Keratinocyte (primary cell): ENCODE measurements at regions not wholly inside any gene's neighbourhood (a gene's known extent, or its start where the extent isn't known, plus 50 kb on each side); places are given as distances from the start of the nearest gene placed in this dataset.

Experiments used
- DNase-seq: peaks from one replicate; pipeline ENCODE4 v3.0.0-alpha.2; 2011; ENCODE audit warnings: low read depth, missing footprints, low spot score
- FAIRE-seq: peaks from 2 replicates; lab custom pipeline; 2011; peaks lifted over from hg19 to GRCh38; lab: Jason Lieb, UNC
- H2AFZ ChIP-seq: 2 replicates; pipeline ENCODE4 v1.6.0; 2012; ENCODE audit warnings: low read length, control low read depth, inconsistent platforms; ENCODE audit not compliant: control insufficient read depth
- H3K27ac ChIP-seq: 2 replicates; pipeline ENCODE4 v1.5.1; 2011; ENCODE audit warnings: low read length; ENCODE audit not compliant: control insufficient read depth, insufficient read depth
- H3K27me3 ChIP-seq: 3 replicates; pipeline ENCODE4 v1.6.0; 2011; ENCODE audit warnings: low read length; ENCODE audit not compliant: control insufficient read depth, insufficient read depth; ENCODE audit errors: extremely low read depth
- H3K36me3 ChIP-seq, 2 experiments: 2 replicates in 1 of 2; 3 replicates in 1 of 2; pipeline ENCODE4 v1.5.1; 2011; ENCODE audit warnings: low read length in 2 of 2, mild to moderate bottlenecking in 1 of 2; ENCODE audit not compliant: control insufficient read depth in 2 of 2, insufficient read depth in 2 of 2; ENCODE audit errors: extremely low read depth in 1 of 2
- H3K4me1 ChIP-seq: 3 replicates; pipeline ENCODE4 v1.5.1; 2011; ENCODE audit warnings: low read length; ENCODE audit not compliant: control insufficient read depth, insufficient read depth; ENCODE audit errors: extremely low read depth
- H3K4me2 ChIP-seq: 3 replicates; pipeline ENCODE4 v1.6.0; 2011; ENCODE audit warnings: low read depth, low read length; ENCODE audit not compliant: control insufficient read depth, insufficient read depth; ENCODE audit errors: extremely low read depth
- H3K4me3 ChIP-seq, 3 experiments: fragments of 200-600 bp in 1 of 3; sonication (generic) in 1 of 3; 2 replicates in 2 of 3; 3 replicates in 1 of 3; pipeline ENCODE4 v1.5.1; 2011 to 2016; ENCODE audit warnings: low read length in 3 of 3, mild to moderate bottlenecking in 3 of 3, control low read depth in 2 of 3, inconsistent platforms in 1 of 3, low read depth in 1 of 3, mixed read lengths in 1 of 3, mixed run types in 1 of 3, moderate library complexity in 1 of 3; ENCODE audit not compliant: control insufficient read depth in 2 of 3, insufficient read depth in 2 of 3; ENCODE audit errors: extremely low read depth in 1 of 3
- H3K79me2 ChIP-seq: 2 replicates; pipeline ENCODE4 v1.6.0; 2012; ENCODE audit warnings: low read length; ENCODE audit not compliant: control insufficient read depth, insufficient read depth
- H3K9ac ChIP-seq: 3 replicates; pipeline ENCODE4 v1.6.0; 2011; ENCODE audit warnings: low read length; ENCODE audit not compliant: control insufficient read depth, insufficient read depth; ENCODE audit errors: extremely low read depth
- H3K9me1 ChIP-seq: 3 replicates; pipeline ENCODE4 v1.6.0; 2011; ENCODE audit warnings: low read length; ENCODE audit not compliant: control insufficient read depth, insufficient read depth; ENCODE audit errors: extremely low read depth
- H3K9me3 ChIP-seq: 2 replicates; pipeline ENCODE4 v1.5.1; 2012; ENCODE audit warnings: low read depth, low read length; ENCODE audit not compliant: control insufficient read depth
- H4K20me1 ChIP-seq: 3 replicates; pipeline ENCODE4 v1.6.0; 2011; ENCODE audit warnings: low read length; ENCODE audit not compliant: control insufficient read depth, insufficient read depth; ENCODE audit errors: extremely low read depth
- CTCF ChIP-seq, 3 experiments: IDR thresholded peaks in 1 of 3; conservative IDR thresholded peaks in 1 of 3; optimal IDR thresholded peaks in 1 of 3; 2 replicates in 2 of 3; 3 replicates in 1 of 3; pipeline versions ENCODE3 to v1.5.1; 2011; ENCODE audit warnings: low read length in 3 of 3, mild to moderate bottlenecking in 3 of 3, moderate library complexity in 2 of 3, control low read depth in 1 of 3, inconsistent platforms in 1 of 3; ENCODE audit not compliant: insufficient read depth in 2 of 3; ENCODE audit errors: extremely low read depth in 1 of 3
- EZH2 ChIP-seq: IDR thresholded peaks from one replicate; pipeline ENCODE4 v1.6.1; 2012; ENCODE audit warnings: inconsistent platforms, mild to moderate bottlenecking, low read length, moderate library complexity
- dilution Hi-C: fragments of 300-500 bp; cut with MboI; formaldehyde crosslinking; loops from one replicate; pipeline ENCODE4 v1.7.0; 2020; ENCODE audit warnings: low sequenced_read_pairs; ENCODE audit not compliant: extremely low pct_ligation_motif_present

GRCh38 chr12:4223273-4223845 is 50.2 kb upstream of the CCND2 start:
- Histone ChIP-seq H3K9me1 (no peaks in the 10 kb centered on the region), H4K20me1 (no peaks in the 10 kb centered on the region), H3K36me3 (no peaks in the 10 kb centered on the region), H3K4me2 (no peak overlapping the region), H2AFZ (no peak overlapping the region), H3K4me3 (no peak overlapping the region), H3K9me3 (no peaks in the 10 kb centered on the region), H3K27me3 (peaks cover 3% of the 10 kb centered on the region), H3K4me1 (no peaks in the 10 kb centered on the region), H3K27ac (no peak overlapping the region), H3K79me2 (no peaks in the 10 kb centered on the region), H3K9ac (no peak overlapping the region)
- no peak for DNase-seq
- no peak for FAIRE-seq
- dilution Hi-C loops = no loop called here
- TF ChIP-seq EZH2 (no peak), CTCF (optimal IDR thresholded peaks at IDR 0.05 in 1 of 3, IDR thresholded peaks at IDR 0.05 in 1 of 3, conservative IDR thresholded peaks at IDR 0.05 in 1 of 3; ENCODE audit: extremely low read depth in 1 of 3, insufficient read depth in 2 of 3, low read length in 3 of 3) (no peak)

- H3K9me3 ChIP-seq = no peaks in the 10 kb centered on the region
- H3K27me3 ChIP-seq = peaks cover 3% of the 10 kb centered on the region
- peaks cover 6% of the 10 kb centered on the region for H3K4me1 ChIP-seq
- no peaks in the 10 kb centered on the region for H3K36me3 ChIP-seq
- H3K9me1 ChIP-seq = no peaks in the 10 kb centered on the region
- H2AFZ ChIP-seq = no peak overlapping the region
- H3K4me2 ChIP-seq = no peak overlapping the region
- H3K4me3 ChIP-seq = no peak overlapping the region
- TF ChIP-seq EZH2 (no peak), CTCF (optimal IDR thresholded peaks at IDR 0.05 in 1 of 3, IDR thresholded peaks at IDR 0.05 in 1 of 3, conservative IDR thresholded peaks at IDR 0.05 in 1 of 3; ENCODE audit: extremely low read depth in 1 of 3, insufficient read depth in 2 of 3, low read length in 3 of 3) (no peak)
- FAIRE-seq (peak; percentile 81), DNase-seq (peak; percentile 30)
- H3K27ac ChIP-seq = no peak overlapping the region
- no peak overlapping the region for H3K9ac ChIP-seq
- H4K20me1 ChIP-seq = no peaks in the 10 kb centered on the region
- dilution Hi-C loops = no loop called here
- no peaks in the 10 kb centered on the region for H3K79me2 ChIP-seq
These were observed 52.3 kb upstream of the CCND2 start for GRCh38 chr12:4221258-4221620.
